HCT116 (cell line): ENCODE measurements at regions not wholly inside any gene's neighbourhood (a gene's known extent, or its start where the extent isn't known, plus 50 kb on each side); places are given as distances from the start of the nearest gene placed in this dataset.

Source experiments
- ATAC-seq: fragments of 200-7000 bp; cut with Tn5 transposase; 2 replicates; pipeline ENCODE4 v1.9.1; 2020; ENCODE audit warnings: mild to moderate bottlenecking, moderate library complexity
- BruUV-seq: library from RNA; stranded (reverse); fragments of 400-500 nt; replicated peaks from 2 replicates; lab custom pipeline; 2021; lab: Mats Ljungman, UMichigan
- CTCF ChIA-PET: fragments of 300-600 bp; sonication (Branson Sonifier 250); formaldehyde crosslinking; loops from one replicate; lab custom pipeline; 2021; ENCODE audit warnings: antibody characterized with exemption; lab: Charles Lee
- POLR2A ChIA-PET: fragments of 300-600, 350-600 bp; sonication (Branson Sonifier 250); formaldehyde crosslinking; loops from one replicate; lab custom pipeline; 2021; ENCODE audit warnings: antibody characterized with exemption; lab: Charles Lee
- RAD21 ChIA-PET, 2 experiments: fragments of 300-600 bp; sonication (Branson Sonifier 250); formaldehyde crosslinking; loops; one replicate each; lab custom pipeline; 2023; ENCODE audit warnings: low total read pairs in 2 of 2; ENCODE audit not compliant: uncharacterized antibody in 2 of 2, unreplicated experiment in 2 of 2, low non-redundant PET in 1 of 2; lab: Charles Lee
- DNase-seq: peaks from one replicate; pipeline ENCODE4 v3.0.0-alpha.2; 2010; ENCODE audit warnings: low read depth, low spot score
- H2AFZ ChIP-seq: fragments of 200-600 bp; shearing (Covaris generic), sonication (generic); 2 replicates; pipeline ENCODE4 v1.6.1; 2017; ENCODE audit warnings: low read depth, mixed run types, mixed read lengths, antibody characterized with exemption, low read length; ENCODE audit not compliant: poor library complexity, severe bottlenecking
- H3K27ac ChIP-seq: 2 replicates; pipeline ENCODE4 v1.5.1; 2012; ENCODE audit warnings: low read depth, low read length
- H3K27me3 ChIP-seq: fragments of 200-600 bp; sonication (generic); 2 replicates; pipeline ENCODE4 v1.6.1; 2016; ENCODE audit warnings: mixed run types, low read length, mixed read lengths; ENCODE audit not compliant: insufficient read depth
- H3K36me3 ChIP-seq, 2 experiments: fragments of 200-500 bp in 1 of 2; fragments of 200-600 bp in 1 of 2; sonication (Bioruptor generic) in 1 of 2; sonication (generic) in 1 of 2; 2 replicates each; pipeline versions ENCODE4 v1.5.1 to v1.6.1; 2014 to 2016; ENCODE audit warnings: low read length in 2 of 2, inconsistent platforms in 1 of 2, mixed read lengths in 1 of 2, mixed run types in 1 of 2; ENCODE audit not compliant: insufficient read depth in 2 of 2, control insufficient read depth in 1 of 2
- H3K4me1 ChIP-seq, 2 experiments: fragments of 200-600 bp in 1 of 2; sonication (generic) in 1 of 2; 2 replicates each; pipeline versions ENCODE4 v1.5.1 to v1.6.1; 2012 to 2017; ENCODE audit warnings: low read length in 2 of 2, inconsistent platforms in 1 of 2, mild to moderate bottlenecking in 1 of 2, mixed read lengths in 1 of 2, mixed run types in 1 of 2, moderate library complexity in 1 of 2; ENCODE audit not compliant: insufficient read depth in 2 of 2, control insufficient read depth in 1 of 2
- H3K4me2 ChIP-seq: fragments of 200-600 bp; sonication (generic); 2 replicates; pipeline ENCODE4 v1.6.1; 2017; ENCODE audit warnings: mixed run types, low read length, mixed read lengths
- H3K4me3 ChIP-seq, 2 experiments: fragments of 200-600 bp in 1 of 2; sonication (generic) in 1 of 2; replicated peaks in 1 of 2; 2 replicates each; pipeline ENCODE4 v1.5.1; 2011 to 2016; ENCODE audit warnings: low read length in 2 of 2, control low read depth in 1 of 2, low read depth in 1 of 2, mild to moderate bottlenecking in 1 of 2, mixed read lengths in 1 of 2, mixed run types in 1 of 2
- H3K79me2 ChIP-seq: fragments of 200-600 bp; sonication (generic); 2 replicates; pipeline ENCODE4 v1.6.1; 2017; ENCODE audit warnings: mild to moderate bottlenecking, mixed run types, low read length, moderate library complexity, mixed read lengths; ENCODE audit not compliant: insufficient read depth
- H3K9ac ChIP-seq: fragments of 200-600 bp; sonication (generic); 2 replicates; pipeline ENCODE4 v1.6.1; 2016; ENCODE audit warnings: low read length, mixed read lengths
- H3K9me2 ChIP-seq: fragments of 200-600 bp; sonication (generic), shearing (Covaris generic); 2 replicates; pipeline ENCODE4 v1.6.1; 2017; ENCODE audit warnings: mixed run types, mild to moderate bottlenecking, moderate library complexity; ENCODE audit not compliant: insufficient read depth
- H3K9me3 ChIP-seq, 2 experiments: fragments of 200-500 bp in 1 of 2; fragments of 200-600 bp in 1 of 2; sonication (Bioruptor generic) in 1 of 2; sonication (generic) in 1 of 2; 2 replicates each; pipeline ENCODE4 v1.6.1; 2014 to 2017; ENCODE audit warnings: low read length in 2 of 2, mixed read lengths in 2 of 2, inconsistent platforms in 1 of 2, low read depth in 1 of 2, mild to moderate bottlenecking in 1 of 2, mixed run types in 1 of 2, moderate library complexity in 1 of 2; ENCODE audit not compliant: control insufficient read depth in 1 of 2, insufficient read depth in 1 of 2
- H4K20me1 ChIP-seq: fragments of 200-600 bp; sonication (generic), shearing (Covaris generic); 2 replicates; pipeline ENCODE4 v1.6.1; 2017; ENCODE audit warnings: mixed run types, mild to moderate bottlenecking, moderate library complexity; ENCODE audit not compliant: insufficient read depth
- ATF3 ChIP-seq: IDR thresholded peaks from 2 replicates; pipeline ENCODE4 v1.6.1; 2012
- CBX3 ChIP-seq: IDR thresholded peaks from 2 replicates; pipeline ENCODE4 v1.6.1; 2012; ENCODE audit warnings: low read depth
- CEBPB ChIP-seq: IDR thresholded peaks from 2 replicates; pipeline ENCODE4 v1.6.1; 2012; ENCODE audit warnings: low read depth
- CTCF ChIP-seq, 3 experiments: fragments of 200-600 bp in 1 of 3; sonication (generic) in 1 of 3; IDR thresholded peaks in 2 of 3; conservative IDR thresholded peaks in 1 of 3; 2 replicates each; pipeline ENCODE4 v1.5.1; 2012 to 2017; ENCODE audit warnings: low read depth in 2 of 3, low read length in 2 of 3, antibody characterized with exemption in 1 of 3, borderline replicate concordance in 1 of 3, control low read depth in 1 of 3, mild to moderate bottlenecking in 1 of 3, mixed read lengths in 1 of 3, mixed run types in 1 of 3, moderate library complexity in 1 of 3; ENCODE audit not compliant: insufficient read depth in 1 of 3
- EGR1 ChIP-seq: IDR thresholded peaks from 2 replicates; pipeline ENCODE4 v1.6.1; 2012; ENCODE audit warnings: low read depth
- ELF1 ChIP-seq: IDR thresholded peaks from 2 replicates; pipeline ENCODE4 v1.6.1; 2012; ENCODE audit warnings: low read depth, borderline replicate concordance
- EZH2 ChIP-seq: fragments of 200-600 bp; sonication (generic); IDR thresholded peaks from 2 replicates; pipeline ENCODE4 v1.6.1; 2017; ENCODE audit warnings: antibody characterized with exemption, mixed run types
- EZH2phosphoT487 ChIP-seq: fragments of 200-600 bp; IDR thresholded peaks from 2 replicates; pipeline ENCODE4 v1.6.1; 2018; ENCODE audit warnings: antibody characterized with exemption, borderline replicate concordance
- FOSL1 ChIP-seq: IDR thresholded peaks from 2 replicates; pipeline ENCODE4 v1.6.1; 2012; ENCODE audit warnings: low read depth
- POLR2A ChIP-seq: IDR thresholded peaks from 2 replicates; pipeline ENCODE4 v1.7.0; 2011; ENCODE audit warnings: borderline replicate concordance; ENCODE audit not compliant: insufficient read depth, insufficient read length; ENCODE audit errors: extremely low read depth
- POLR2AphosphoS5 ChIP-seq: IDR thresholded peaks from 2 replicates; pipeline ENCODE4 v1.6.1; 2011; ENCODE audit warnings: mild to moderate bottlenecking, low read depth, low read length, moderate library complexity
- RAD21 ChIP-seq: IDR thresholded peaks from 2 replicates; pipeline ENCODE4 v1.6.1; 2012; ENCODE audit warnings: low read depth, mild to moderate bottlenecking
- SIN3A ChIP-seq: IDR thresholded peaks from 2 replicates; pipeline ENCODE4 v1.6.1; 2012; ENCODE audit warnings: low read depth
- SP1 ChIP-seq: IDR thresholded peaks from 2 replicates; pipeline ENCODE4 v1.6.1; 2012; ENCODE audit warnings: low read depth
- SRF ChIP-seq: IDR thresholded peaks from 2 replicates; pipeline ENCODE4 v1.6.1; 2012; ENCODE audit warnings: low read depth
- TCF7L2 ChIP-seq: IDR thresholded peaks from 2 replicates; pipeline ENCODE4 v1.7.0; 2011; ENCODE audit warnings: borderline replicate concordance, inconsistent platforms; ENCODE audit not compliant: insufficient read depth, insufficient read length; ENCODE audit errors: extremely low read depth
- YY1 ChIP-seq: IDR thresholded peaks from 2 replicates; pipeline ENCODE4 v1.6.1; 2011; ENCODE audit warnings: low read length, low read depth, moderate library complexity, mild to moderate bottlenecking; ENCODE audit not compliant: insufficient replicate concordance; ENCODE audit errors: extremely low read depth
- ZFX ChIP-seq: fragments of 450-650 bp; IDR thresholded peaks from 2 replicates; pipeline ENCODE4 v1.6.1; 2017
- ZNF274 ChIP-seq: fragments of 200-500 bp; sonication (Bioruptor generic); IDR thresholded peaks from 2 replicates; pipeline ENCODE4 v1.6.1; 2014; ENCODE audit warnings: mild to moderate bottlenecking, low read depth, low read length, inconsistent platforms
- intact Hi-C: fragments of 100-400 bp; cut with micrococcal nuclease; formaldehyde crosslinking; loops from 2 replicates; pipeline ENCODE4 v1.10.0; 2022
- TF ChIP-seq, protein P1 (sequence below): IDR thresholded peaks from 2 replicates; pipeline ENCODE4 v1.6.1; 2011; ENCODE audit warnings: mild to moderate bottlenecking, low read length, moderate library complexity; ENCODE audit not compliant: insufficient replicate concordance; ENCODE audit errors: extremely low read depth

DNA sequence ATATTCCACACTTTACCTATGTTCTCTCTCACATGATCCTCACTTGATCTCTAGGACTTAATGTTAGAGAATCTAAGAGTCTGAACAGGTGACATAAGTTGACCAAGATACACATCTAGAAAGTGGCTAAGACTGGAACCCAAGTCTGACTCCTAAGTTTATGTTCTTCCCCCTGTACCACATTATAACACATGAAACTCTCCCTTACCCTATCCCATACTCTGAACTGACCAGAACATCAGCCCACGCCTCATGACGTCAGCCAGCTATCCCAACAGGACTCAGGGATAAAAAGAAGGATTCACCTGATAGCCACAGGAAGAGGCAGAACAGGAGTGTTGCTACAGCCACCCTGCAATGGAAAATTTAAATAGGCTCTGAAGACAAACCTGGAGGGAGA is 392.2 kb downstream of the ZEB2 start (continued):
- TF ChIP-seq, protein P1, sequence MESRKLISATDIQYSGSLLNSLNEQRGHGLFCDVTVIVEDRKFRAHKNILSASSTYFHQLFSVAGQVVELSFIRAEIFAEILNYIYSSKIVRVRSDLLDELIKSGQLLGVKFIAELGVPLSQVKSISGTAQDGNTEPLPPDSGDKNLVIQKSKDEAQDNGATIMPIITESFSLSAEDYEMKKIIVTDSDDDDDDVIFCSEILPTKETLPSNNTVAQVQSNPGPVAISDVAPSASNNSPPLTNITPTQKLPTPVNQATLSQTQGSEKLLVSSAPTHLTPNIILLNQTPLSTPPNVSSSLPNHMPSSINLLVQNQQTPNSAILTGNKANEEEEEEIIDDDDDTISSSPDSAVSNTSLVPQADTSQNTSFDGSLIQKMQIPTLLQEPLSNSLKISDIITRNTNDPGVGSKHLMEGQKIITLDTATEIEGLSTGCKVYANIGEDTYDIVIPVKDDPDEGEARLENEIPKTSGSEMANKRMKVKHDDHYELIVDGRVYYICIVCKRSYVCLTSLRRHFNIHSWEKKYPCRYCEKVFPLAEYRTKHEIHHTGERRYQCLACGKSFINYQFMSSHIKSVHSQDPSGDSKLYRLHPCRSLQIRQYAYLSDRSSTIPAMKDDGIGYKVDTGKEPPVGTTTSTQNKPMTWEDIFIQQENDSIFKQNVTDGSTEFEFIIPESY = no peak
- TF ChIP-seq YY1 = no peak
- no peak for TF ChIP-seq FOSL1
- no peak for TF ChIP-seq RAD21
- TF ChIP-seq SRF = no peak
- no peak for TF ChIP-seq CEBPB

- no peaks in the 10 kb centered on the region for H3K79me2 ChIP-seq
- BruUV-seq = no TSS peak
- H3K4me1 ChIP-seq = peaks cover 0 to 8% of the 10 kb centered on the region in 2 experiments; a peak in 2 of 4 replicates
- TF ChIP-seq FOSL1 = no peak
- no peak for TF ChIP-seq EZH2
- TF ChIP-seq EGR1 = no peak
- no peak for TF ChIP-seq ATF3
- TF ChIP-seq, protein P1 = no peak
- TF ChIP-seq ZNF274 = no peak
- TF ChIP-seq ELF1 = no peak
- no peak for TF ChIP-seq POLR2A
- TF ChIP-seq RAD21 = no peak
- no peak for TF ChIP-seq CBX3
- no peak for TF ChIP-seq TCF7L2
- TF ChIP-seq EZH2phosphoT487 = no peak
- no peak for TF ChIP-seq YY1
- no peak for TF ChIP-seq SRF
- TF ChIP-seq ZFX = no peak
- no peak for TF ChIP-seq SP1
- TF ChIP-seq SIN3A = no peak
- no peak for TF ChIP-seq CTCF (IDR thresholded peaks at IDR 0.05 in 2 of 3, conservative IDR thresholded peaks at IDR 0.05 in 1 of 3; ENCODE audit: borderline replicate concordance in 1 of 3, insufficient read depth in 1 of 3, low read depth in 2 of 3, low read length in 2 of 3)
- no peak for TF ChIP-seq CEBPB
- TF ChIP-seq POLR2AphosphoS5 = no peak
- H3K27me3 ChIP-seq = no peaks in the 10 kb centered on the region
- POLR2A ChIA-PET = no interaction called here
- no peak overlapping the region for H3K4me2 ChIP-seq
- CTCF ChIA-PET = no interaction called here
- RAD21 ChIA-PET = no interaction called here
- ATAC-seq = no peak
- H3K9me2 ChIP-seq = no peaks in the 10 kb centered on the region
- H2AFZ ChIP-seq = no peak overlapping the region
- intact Hi-C loops = no loop called here
- no peaks in the 10 kb centered on the region for H3K36me3 ChIP-seq
- H3K9me3 ChIP-seq = no peaks in the 10 kb centered on the region
- no peak overlapping the region for H3K4me3 ChIP-seq
- no peaks in the 10 kb centered on the region for H4K20me1 ChIP-seq
- no peak overlapping the region for H3K9ac ChIP-seq
- no peak overlapping the region for H3K27ac ChIP-seq
- DNase-seq = no peak
Observed at GRCh38 chr2:144126302-144126701, 393.6 kb downstream of the ZEB2 start.
